NB4 (cell line): ENCODE measurements at regions not wholly inside any gene's neighbourhood (a gene's known extent, or its start where the extent isn't known, plus 50 kb on each side); places are given as distances from the start of the nearest gene placed in this dataset.

Source experiments
- DNase-seq: peaks from one replicate; pipeline ENCODE4 v3.0.0; 2010; ENCODE audit warnings: low read depth
- H3K4me3 ChIP-seq: one replicate; pipeline ENCODE4 v1.5.1; 2011; ENCODE audit warnings: mild to moderate bottlenecking, low read depth, low read length, moderate library complexity
- CTCF ChIP-seq: IDR thresholded peaks from one replicate; pipeline ENCODE4 v1.5.1; 2012; ENCODE audit warnings: low read depth, low read length
- MYC ChIP-seq: IDR thresholded peaks from 2 replicates; pipeline ENCODE4 v1.6.1; 2011; ENCODE audit warnings: low read depth, low read length
- POLR2A ChIP-seq: IDR thresholded peaks from 2 replicates; pipeline ENCODE4 v1.6.1; 2011; ENCODE audit warnings: mild to moderate bottlenecking; ENCODE audit not compliant: insufficient read length; ENCODE audit errors: extremely low read depth
- TF ChIP-seq, protein P1 (sequence below): IDR thresholded peaks from 2 replicates; pipeline ENCODE4 v1.6.1; 2011; ENCODE audit warnings: low read depth, low read length

GRCh38 chr3:166734734-166735133, 645.4 kb downstream of the ZBBX start:
- DNase-seq, result no peak
- H3K4me3 ChIP-seq, result no peak overlapping the region
- TF ChIP-seq, protein P1, sequence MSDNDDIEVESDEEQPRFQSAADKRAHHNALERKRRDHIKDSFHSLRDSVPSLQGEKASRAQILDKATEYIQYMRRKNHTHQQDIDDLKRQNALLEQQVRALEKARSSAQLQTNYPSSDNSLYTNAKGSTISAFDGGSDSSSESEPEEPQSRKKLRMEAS, result no peak
- TF ChIP-seq CTCF (no peak), MYC (no peak), POLR2A (no peak)

DNA sequence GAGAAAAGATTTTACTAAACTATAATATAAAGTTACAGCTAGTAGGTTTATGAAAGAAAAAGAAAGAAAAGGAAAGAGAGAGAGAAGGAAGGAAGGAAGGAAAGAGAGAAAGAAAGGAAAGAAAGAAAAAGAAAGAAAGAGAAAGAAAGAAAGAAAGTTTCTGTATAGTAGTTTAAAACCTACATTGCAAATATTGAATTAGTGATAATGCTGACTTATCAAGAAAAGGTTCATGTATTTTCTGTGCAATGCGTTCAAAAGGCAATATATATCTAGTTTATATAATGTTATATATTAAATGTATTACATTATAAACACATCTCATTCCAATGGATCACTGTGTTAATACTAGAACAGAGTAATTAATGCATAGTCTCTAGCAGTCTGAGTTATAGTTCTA, 648.4 kb downstream of the ZBBX start:
- DNase-seq, result no peak
- no peak overlapping the region for H3K4me3 ChIP-seq
- TF ChIP-seq POLR2A, result no peak
- no peak for TF ChIP-seq MYC
- TF ChIP-seq, protein P1, result no peak
- no peak for TF ChIP-seq CTCF

- H3K4me3 ChIP-seq, result no peak overlapping the region
- TF ChIP-seq CTCF, result no peak
- TF ChIP-seq, protein P1, result no peak
- no peak for DNase-seq
These were observed 658.6 kb downstream of the ZBBX start for GRCh38 chr3:166721466-166721865.

GRCh38 chr3:166714206-166714605, 665.9 kb downstream of the ZBBX start:
- H3K4me3 ChIP-seq, result no peak overlapping the region
- no peak for DNase-seq
- TF ChIP-seq POLR2A (no peak), CTCF (no peak), MYC (no peak)
- TF ChIP-seq, protein P1, result no peak

- DNase-seq, result no peak
- TF ChIP-seq, protein P1, result no peak
- no peak for TF ChIP-seq MYC
- TF ChIP-seq POLR2A, result no peak
- TF ChIP-seq CTCF, result no peak
- no peak overlapping the region for H3K4me3 ChIP-seq
These were observed 666.3 kb downstream of the ZBBX start for GRCh38 chr3:166713787-166714186.

DNA sequence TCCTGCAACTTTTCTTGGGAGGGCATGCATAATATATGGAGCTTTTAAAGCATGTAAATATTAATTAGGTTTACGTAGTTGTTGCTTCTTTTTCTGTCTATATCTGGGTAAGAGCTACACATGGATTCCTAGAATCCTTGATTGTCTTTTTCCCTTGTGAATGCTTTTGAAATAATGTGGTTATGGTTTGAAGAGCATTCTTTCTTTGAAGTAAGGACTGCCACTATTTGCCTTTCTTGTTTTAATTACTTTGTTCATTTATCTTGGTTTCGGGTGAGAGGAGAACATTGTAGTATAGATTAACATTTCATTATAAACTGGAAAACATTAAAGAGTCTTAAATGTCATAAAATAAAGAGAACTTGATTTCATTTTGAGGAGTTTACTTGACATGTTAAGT, 674.0 kb downstream of the ZBBX start:
- H3K4me3 ChIP-seq, result no peak overlapping the region
- no peak for TF ChIP-seq MYC
- TF ChIP-seq, protein P1, result no peak
- TF ChIP-seq POLR2A, result no peak
- no peak for TF ChIP-seq CTCF
- DNase-seq, result no peak
